ENCODE measurements at regions not wholly inside any gene's neighbourhood (a gene's known extent, or its start where the extent isn't known, plus 50 kb on each side); places are given as distances from the start of the nearest gene placed in this dataset.

DNA sequence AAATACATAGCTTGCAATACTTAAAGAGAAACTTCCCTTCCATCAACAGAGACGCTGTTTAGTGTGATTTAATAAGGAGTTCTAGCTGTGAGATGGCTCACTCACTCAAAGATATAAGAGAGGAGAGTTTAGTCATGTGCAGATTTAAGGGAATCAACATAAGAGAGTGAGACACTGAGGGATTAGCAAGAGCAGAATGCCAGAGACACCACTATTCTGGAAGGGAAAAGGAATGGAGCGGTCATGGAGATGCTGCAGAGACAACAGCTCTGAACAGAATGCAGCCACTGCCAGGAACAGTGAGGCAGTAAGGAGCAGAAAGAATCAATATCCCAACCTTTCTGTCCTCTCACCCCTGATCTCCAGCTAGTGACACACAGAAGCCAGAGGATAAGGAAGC, 248.8 kb downstream of the MBNL1 start:
- no peak for TF ChIP-seq POLR2A (IDR thresholded peaks at IDR 0.05)
- TF ChIP-seq, protein P1, sequence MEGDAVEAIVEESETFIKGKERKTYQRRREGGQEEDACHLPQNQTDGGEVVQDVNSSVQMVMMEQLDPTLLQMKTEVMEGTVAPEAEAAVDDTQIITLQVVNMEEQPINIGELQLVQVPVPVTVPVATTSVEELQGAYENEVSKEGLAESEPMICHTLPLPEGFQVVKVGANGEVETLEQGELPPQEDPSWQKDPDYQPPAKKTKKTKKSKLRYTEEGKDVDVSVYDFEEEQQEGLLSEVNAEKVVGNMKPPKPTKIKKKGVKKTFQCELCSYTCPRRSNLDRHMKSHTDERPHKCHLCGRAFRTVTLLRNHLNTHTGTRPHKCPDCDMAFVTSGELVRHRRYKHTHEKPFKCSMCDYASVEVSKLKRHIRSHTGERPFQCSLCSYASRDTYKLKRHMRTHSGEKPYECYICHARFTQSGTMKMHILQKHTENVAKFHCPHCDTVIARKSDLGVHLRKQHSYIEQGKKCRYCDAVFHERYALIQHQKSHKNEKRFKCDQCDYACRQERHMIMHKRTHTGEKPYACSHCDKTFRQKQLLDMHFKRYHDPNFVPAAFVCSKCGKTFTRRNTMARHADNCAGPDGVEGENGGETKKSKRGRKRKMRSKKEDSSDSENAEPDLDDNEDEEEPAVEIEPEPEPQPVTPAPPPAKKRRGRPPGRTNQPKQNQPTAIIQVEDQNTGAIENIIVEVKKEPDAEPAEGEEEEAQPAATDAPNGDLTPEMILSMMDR (IDR thresholded peaks at IDR 0.05 in 8 of 11, conservative IDR thresholded peaks at IDR 0.05 in 3 of 11): no peak
